ENCODE measurements at regions not wholly inside any gene's neighbourhood (a gene's known extent, or its start where the extent isn't known, plus 50 kb on each side); places are given as distances from the start of the nearest gene placed in this dataset.

- DNase-seq (no peak), ATAC-seq (ENCODE audit: insufficient read depth, low FRiP score) (no peak)
- H3K4me1 ChIP-seq (ENCODE audit: control insufficient read depth in 5 of 5, insufficient read depth in 5 of 5, low read length in 5 of 5): peaks cover 0 to 3% (median 0%) of the 10 kb centered on the region in 5 donors
- H3K9me3 ChIP-seq (ENCODE audit: control insufficient read depth in 4 of 4, insufficient read depth in 3 of 4, low read length in 3 of 4): no peaks in the 10 kb centered on the region
- no peak overlapping the region for H3K4me3 ChIP-seq
- H3K27me3 ChIP-seq (ENCODE audit: control insufficient read depth in 3 of 3, insufficient read depth in 3 of 3, low read length in 2 of 3): no peaks in the 10 kb centered on the region
- no peak overlapping the region for H3K27ac ChIP-seq (ENCODE audit: low read depth in 1 of 2, low read length in 1 of 2)
- H3K36me3 ChIP-seq (ENCODE audit: control insufficient read depth in 4 of 4, insufficient read depth in 4 of 4, low read length in 4 of 4): no peaks in the 10 kb centered on the region
- no peak for TF ChIP-seq CTCF (IDR thresholded peaks at IDR 0.05; ENCODE audit: control extremely low read depth, extremely low read depth)
- 85 to 88% methylated on average over 1 of the region's 1 CpG for WGBS, 2 donors
- no peak overlapping the region for H3K9ac ChIP-seq (ENCODE audit: insufficient read depth in 1 of 2, low read length in 2 of 2)
These were observed 435.6 kb downstream of the FAT4 start for GRCh38 chr4:125750399-125750798.

- Histone ChIP-seq H3K4me3 (no peak overlapping the region), H3K27ac (ENCODE audit: low read depth in 1 of 2, low read length in 1 of 2) (no peak overlapping the region), H3K9ac (ENCODE audit: insufficient read depth in 1 of 2, low read length in 2 of 2) (no peak overlapping the region), H3K4me1 (ENCODE audit: control insufficient read depth in 5 of 5, insufficient read depth in 5 of 5, low read length in 5 of 5) (peaks cover 0 to 3% (median 0%) of the 10 kb centered on the region in 5 donors), H3K36me3 (ENCODE audit: control insufficient read depth in 4 of 4, insufficient read depth in 4 of 4, low read length in 4 of 4) (no peaks in the 10 kb centered on the region), H3K27me3 (ENCODE audit: control insufficient read depth in 3 of 3, insufficient read depth in 3 of 3, low read length in 2 of 3) (no peaks in the 10 kb centered on the region), H3K9me3 (ENCODE audit: control insufficient read depth in 4 of 4, insufficient read depth in 3 of 4, low read length in 3 of 4) (no peaks in the 10 kb centered on the region)
- TF ChIP-seq CTCF (IDR thresholded peaks at IDR 0.05; ENCODE audit: control extremely low read depth, extremely low read depth): peak; percentile 28
- no peak for ATAC-seq (ENCODE audit: insufficient read depth, low FRiP score)
- 57 to 65% methylated on average over 6 of the region's 6 CpGs for WGBS, 2 donors
- peak; percentile 38 to 85 (median 78) for DNase-seq
These were observed 436.2 kb downstream of the FAT4 start for GRCh38 chr4:125750828-125751466.

- no peak for TF ChIP-seq CTCF (IDR thresholded peaks at IDR 0.05; ENCODE audit: control extremely low read depth, extremely low read depth)
These were observed 443.7 kb downstream of the FAT4 start for GRCh38 chr4:125758438-125758837.

More at GRCh38 chr4:125758438-125758837, 443.7 kb downstream of the FAT4 start:
- Histone ChIP-seq H3K4me3 (no peak overlapping the region), H3K27me3 (ENCODE audit: control insufficient read depth in 3 of 3, insufficient read depth in 3 of 3, low read length in 2 of 3) (no peaks in the 10 kb centered on the region), H3K36me3 (ENCODE audit: control insufficient read depth in 4 of 4, insufficient read depth in 4 of 4, low read length in 4 of 4) (no peaks in the 10 kb centered on the region), H3K27ac (ENCODE audit: low read depth in 1 of 2, low read length in 1 of 2) (no peak overlapping the region), H3K9me3 (ENCODE audit: control insufficient read depth in 4 of 4, insufficient read depth in 3 of 4, low read length in 3 of 4) (no peaks in the 10 kb centered on the region), H3K9ac (ENCODE audit: insufficient read depth in 1 of 2, low read length in 2 of 2) (no peak overlapping the region), H3K4me1 (ENCODE audit: control insufficient read depth in 5 of 5, insufficient read depth in 5 of 5, low read length in 5 of 5) (peaks cover 0 to 35% (median 4%) of the 10 kb centered on the region in 5 donors)
- ATAC-seq (ENCODE audit: insufficient read depth, low FRiP score): no peak
- peak in 1 of 3 donors; percentile 57 for DNase-seq
- 61 to 74% methylated on average over 1 of the region's 1 CpG for WGBS, 2 donors

Data from lung (tissue), 11 donors.